Stomach (tissue), 8 donors: ENCODE measurements at regions not wholly inside any gene's neighbourhood (a gene's known extent, or its start where the extent isn't known, plus 50 kb on each side); places are given as distances from the start of the nearest gene placed in this dataset.
A peak's percentile ranks its signal among the peaks of the same experiment; 100 is the strongest.

ENCODE experiments used
- DNase-seq, 2 donors: peaks; one replicate each; pipeline versions ENCODE4 v3.0.0 to v3.0.0-alpha.2; 2013 to 2019
- H3K27ac ChIP-seq, 5 donors: fragments of 200-600 bp in 4 of 5; sonication (generic) in 4 of 5; one replicate each; pipeline ENCODE4 v1.5.1; 2013 to 2019; ENCODE audit warnings: mild to moderate bottlenecking in 1 of 5, moderate library complexity in 1 of 5
- H3K27me3 ChIP-seq, 3 donors: fragments of 200-600 bp; sonication (generic); one replicate each; pipeline ENCODE4 v1.5.1; 2017 to 2019; ENCODE audit warnings: mixed run types in 1 of 3
- H3K36me3 ChIP-seq, 4 donors: fragments of 200-600 bp; sonication (generic); 1 replicate in 3 of 4; 2 replicates in 1 of 4; pipeline ENCODE4 v1.5.1; 2016 to 2019
- H3K4me1 ChIP-seq, 4 donors: fragments of 200-600 bp; sonication (generic); one replicate each; pipeline ENCODE4 v1.5.1; 2016 to 2019
- H3K4me3 ChIP-seq, 4 donors: fragments of 200-600 bp; sonication (generic) in 3 of 4; one replicate each; pipeline ENCODE4 v1.5.1; 2016 to 2019; ENCODE audit warnings: mild to moderate bottlenecking in 1 of 4
- H3K9me3 ChIP-seq, 4 donors: fragments of 200-600 bp; sonication (generic); one replicate each; pipeline ENCODE4 v1.5.1; 2016 to 2019
- CTCF ChIP-seq, 7 experiments: fragments of 450-650 bp in 4 of 7; fragments of 200-600 bp in 3 of 7; sonication (generic) in 3 of 7; IDR thresholded peaks; one replicate each; pipeline ENCODE4 v1.5.1; 2016 to 2019; ENCODE audit warnings: antibody characterized with exemption in 7 of 7, control low read depth in 2 of 7, mild to moderate bottlenecking in 1 of 7
- EP300 ChIP-seq: sonication (generic); formaldehyde crosslinking; IDR thresholded peaks from one replicate; pipeline ENCODE4 v1.6.1; 2017; ENCODE audit warnings: antibody characterized with exemption
- POLR2A ChIP-seq, 4 donors: fragments of 450-650 bp; IDR thresholded peaks; one replicate each; pipeline ENCODE4 v1.6.1; 2016; ENCODE audit warnings: antibody characterized with exemption in 4 of 4, control low read depth in 2 of 4, mild to moderate bottlenecking in 1 of 4, moderate library complexity in 1 of 4
- POLR2AphosphoS5 ChIP-seq, 3 donors: sonication (generic); formaldehyde crosslinking; IDR thresholded peaks; one replicate each; pipeline ENCODE4 v1.6.1; 2016; ENCODE audit warnings: antibody characterized with exemption in 3 of 3
- WGBS, 5 donors: extraction: QIAGEN DNeasy Blood & Tissue Kit in 3 of 5; methylation state at CpG; one replicate each; pipeline versions ENCODE4 v1.1.5 to v1.1.7; 2013 to 2018; 5-methylcytosine and 5-hydroxymethylcytosine counted together
- intact Hi-C: fragments of 100-400 bp; cut with DNase I; formaldehyde crosslinking; loops from one replicate; pipeline ENCODE4 v1.15.1; 2023; ENCODE audit warnings: low total_unique reads
- donor health status: healthy with polysubstance abuse.
- donor health status: Bipolar disorder and iron deficiency.
- donor health status: healthy.

- Histone ChIP-seq H3K36me3 (no peaks in the 10 kb centered on the region), H3K9me3 (peaks cover 0 to 3% (median 0%) of the 10 kb centered on the region in 4 donors), H3K27me3 (no peaks in the 10 kb centered on the region), H3K27ac (no peak overlapping the region), H3K4me3 (no peak overlapping the region), H3K4me1 (no peaks in the 10 kb centered on the region)
- intact Hi-C loops = no loop called here
- TF ChIP-seq CTCF (IDR thresholded peaks at IDR 0.05) (no peak), EP300 (no peak), POLR2A (IDR thresholded peaks at IDR 0.05) (no peak), POLR2AphosphoS5 (IDR thresholded peaks at IDR 0.05) (no peak)
- WGBS, 5 donors = 60 to 80% (median 78%) methylated on average over 1 of the region's 1 CpG
- peak in 1 of 2 donors; percentile 22 for DNase-seq
These were observed 303.7 kb upstream of the RRP15 start for GRCh38 chr1:217981430-217981829.

- intact Hi-C loops = no loop called here
These were observed 302.6 kb upstream of the RRP15 start for GRCh38 chr1:217982331-217983050.

GRCh38 chr1:217983051-217983375, 302.1 kb upstream of the RRP15 start:
- no peaks in the 10 kb centered on the region for H3K36me3 ChIP-seq
- H3K27me3 ChIP-seq = no peaks in the 10 kb centered on the region
- DNase-seq = peak in 1 of 2 donors; percentile 15
- intact Hi-C loops = no loop called here
- no peak for TF ChIP-seq POLR2AphosphoS5 (IDR thresholded peaks at IDR 0.05)
- TF ChIP-seq EP300 = no peak
- no peak for TF ChIP-seq CTCF (IDR thresholded peaks at IDR 0.05)
- H3K27ac ChIP-seq = no peak overlapping the region
- H3K4me3 ChIP-seq = no peak overlapping the region
- WGBS, 5 donors = 32 to 52% (median 47%) methylated on average over 4 of the region's 4 CpGs
- H3K4me1 ChIP-seq = no peaks in the 10 kb centered on the region
- H3K9me3 ChIP-seq = peaks cover 0 to 3% (median 0%) of the 10 kb centered on the region in 4 donors

More at GRCh38 chr1:217982331-217983050, 302.6 kb upstream of the RRP15 start:
- peak in 1 of 2 donors; percentile 23 for DNase-seq
- no peak overlapping the region for H3K4me3 ChIP-seq
- H3K9me3 ChIP-seq = peaks cover 0 to 3% (median 0%) of the 10 kb centered on the region in 4 donors
- WGBS, 5 donors = 56 to 64% (median 62%) methylated on average over 14 to 19 of the region's 19 CpGs
- H3K27me3 ChIP-seq = no peaks in the 10 kb centered on the region
- H3K4me1 ChIP-seq = no peaks in the 10 kb centered on the region
- TF ChIP-seq POLR2AphosphoS5 (IDR thresholded peaks at IDR 0.05) (no peak), POLR2A (IDR thresholded peaks at IDR 0.05) (no peak), CTCF (IDR thresholded peaks at IDR 0.05) (no peak), EP300 (no peak)
- H3K27ac ChIP-seq = no peak overlapping the region
- H3K36me3 ChIP-seq = no peaks in the 10 kb centered on the region

GRCh38 chr1:217985641-217986040, 299.5 kb upstream of the RRP15 start:
- no peak for DNase-seq
- no peaks in the 10 kb centered on the region for H3K27me3 ChIP-seq
- H3K4me3 ChIP-seq = no peak overlapping the region
- 70 to 82% (median 81%) methylated on average over 1 of the region's 1 CpG for WGBS, 5 donors
- no peak overlapping the region for H3K27ac ChIP-seq
- intact Hi-C loops = no loop called here
- H3K4me1 ChIP-seq = no peaks in the 10 kb centered on the region
- TF ChIP-seq CTCF (IDR thresholded peaks at IDR 0.05) (no peak), POLR2A (IDR thresholded peaks at IDR 0.05) (no peak), POLR2AphosphoS5 (IDR thresholded peaks at IDR 0.05) (no peak), EP300 (no peak)
- H3K36me3 ChIP-seq = no peaks in the 10 kb centered on the region
- peaks cover 0 to 3% (median 0%) of the 10 kb centered on the region in 4 donors for H3K9me3 ChIP-seq
